Left ventricle myocardium inferior (tissue), 1 donor: ENCODE measurements at regions not wholly inside any gene's neighbourhood (a gene's known extent, or its start where the extent isn't known, plus 50 kb on each side); places are given as distances from the start of the nearest gene placed in this dataset.

Experiments
- DNase-seq: peaks from one replicate; pipeline ENCODE4 v3.0.0-alpha.2; 2020
- H3K27ac ChIP-seq: fragments of 200-600 bp; replicated peaks from 2 replicates; pipeline ENCODE4 v1.8.0; 2021
- H3K27me3 ChIP-seq: fragments of 200-600 bp; 2 replicates; pipeline ENCODE4 v1.8.0; 2021; ENCODE audit warnings: low read depth
- H3K36me3 ChIP-seq: fragments of 200-600 bp; 2 replicates; pipeline ENCODE4 v1.8.0; 2021
- H3K4me1 ChIP-seq: fragments of 200-600 bp; 2 replicates; pipeline ENCODE4 v1.8.0; 2021
- H3K4me3 ChIP-seq: fragments of 200-600 bp; 2 replicates; pipeline ENCODE4 v1.8.0; 2021; ENCODE audit warnings: mild to moderate bottlenecking, moderate library complexity
- H3K9me3 ChIP-seq: fragments of 200-600 bp; replicated peaks from 2 replicates; pipeline ENCODE4 v1.8.0; 2021
- intact Hi-C: fragments of 100-400 bp; cut with micrococcal nuclease; formaldehyde crosslinking; loops from one replicate; pipeline ENCODE4 v1.11.0; 2022
- TF ChIP-seq, protein P1 (sequence below): fragments of 200-600 bp; IDR thresholded peaks from 2 replicates; pipeline ENCODE4 v1.8.0; 2021; ENCODE audit warnings: antibody characterized with exemption, mild to moderate bottlenecking, borderline replicate concordance
- donor health status: DM: no; HTN: yes; CAD: no; lungs with severe emphysema.

DNA sequence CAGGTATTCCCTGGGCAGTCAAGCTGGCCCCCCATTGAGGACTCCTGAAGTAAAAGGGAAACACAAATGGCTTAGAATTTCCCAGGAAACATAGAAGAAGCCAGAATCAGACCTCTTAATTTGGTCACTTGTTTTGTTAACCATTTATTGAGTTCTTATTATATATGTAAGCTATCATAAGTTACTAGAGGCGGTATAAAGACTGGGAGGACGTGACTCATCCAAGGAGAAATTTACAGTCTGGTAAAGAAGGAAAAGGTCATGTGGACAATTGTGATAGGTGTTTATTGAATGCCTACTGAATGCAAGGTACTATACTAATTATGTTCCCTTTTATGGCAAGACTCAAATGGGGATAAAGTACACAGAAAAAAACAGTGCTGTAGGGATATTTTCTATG is 146.7 kb downstream of the DYRK2 start:
- Histone ChIP-seq H3K4me1 (peaks cover 30% of the 10 kb centered on the region), H3K4me3 (no peak overlapping the region), H3K36me3 (no peaks in the 10 kb centered on the region), H3K27me3 (no peaks in the 10 kb centered on the region), H3K27ac (no peak overlapping the region), H3K9me3 (no peaks in the 10 kb centered on the region)
- TF ChIP-seq, protein P1, sequence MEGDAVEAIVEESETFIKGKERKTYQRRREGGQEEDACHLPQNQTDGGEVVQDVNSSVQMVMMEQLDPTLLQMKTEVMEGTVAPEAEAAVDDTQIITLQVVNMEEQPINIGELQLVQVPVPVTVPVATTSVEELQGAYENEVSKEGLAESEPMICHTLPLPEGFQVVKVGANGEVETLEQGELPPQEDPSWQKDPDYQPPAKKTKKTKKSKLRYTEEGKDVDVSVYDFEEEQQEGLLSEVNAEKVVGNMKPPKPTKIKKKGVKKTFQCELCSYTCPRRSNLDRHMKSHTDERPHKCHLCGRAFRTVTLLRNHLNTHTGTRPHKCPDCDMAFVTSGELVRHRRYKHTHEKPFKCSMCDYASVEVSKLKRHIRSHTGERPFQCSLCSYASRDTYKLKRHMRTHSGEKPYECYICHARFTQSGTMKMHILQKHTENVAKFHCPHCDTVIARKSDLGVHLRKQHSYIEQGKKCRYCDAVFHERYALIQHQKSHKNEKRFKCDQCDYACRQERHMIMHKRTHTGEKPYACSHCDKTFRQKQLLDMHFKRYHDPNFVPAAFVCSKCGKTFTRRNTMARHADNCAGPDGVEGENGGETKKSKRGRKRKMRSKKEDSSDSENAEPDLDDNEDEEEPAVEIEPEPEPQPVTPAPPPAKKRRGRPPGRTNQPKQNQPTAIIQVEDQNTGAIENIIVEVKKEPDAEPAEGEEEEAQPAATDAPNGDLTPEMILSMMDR, result no peak
- DNase-seq, result no peak
- intact Hi-C loops, result loop anchor here (10.0 kb wide), 1 partner anchor 130 kb away; no protein-coding TSS in a partner anchor

- peak overlapping the region; percentile 16 for H3K4me3 ChIP-seq
- TF ChIP-seq, protein P1, result no peak
- intact Hi-C loops, result loop anchor here (10.0 kb wide), 1 partner anchor 132 kb away; no protein-coding TSS in a partner anchor
Observed at GRCh38 chr12:67797185-67797741, 148.7 kb downstream of the DYRK2 start.

GRCh38 chr12:67797753-67798152 is 149.2 kb downstream of the DYRK2 start:
- Histone ChIP-seq H3K27me3 (no peaks in the 10 kb centered on the region), H3K4me3 (peak overlapping the region; percentile 16), H3K4me1 (peaks cover 30% of the 10 kb centered on the region), H3K36me3 (no peaks in the 10 kb centered on the region), H3K9me3 (no peaks in the 10 kb centered on the region), H3K27ac (peak overlapping the region; percentile 62)
- TF ChIP-seq, protein P1, result no peak
- intact Hi-C loops, result loop anchor here (10.0 kb wide), 1 partner anchor 133 kb away; no protein-coding TSS in a partner anchor
- DNase-seq, result no peak

More at GRCh38 chr12:67797185-67797741, 148.7 kb downstream of the DYRK2 start:
- no peak for DNase-seq
- Histone ChIP-seq H3K27ac (peak overlapping the region; percentile 62), H3K4me1 (peaks cover 30% of the 10 kb centered on the region), H3K36me3 (no peaks in the 10 kb centered on the region), H3K27me3 (no peaks in the 10 kb centered on the region), H3K9me3 (no peaks in the 10 kb centered on the region)

GRCh38 chr12:67798768-67799167 is 150.2 kb downstream of the DYRK2 start:
- DNase-seq, result no peak
- intact Hi-C loops, result loop anchor here (10.0 kb wide), 1 partner anchor 134 kb away; no protein-coding TSS in a partner anchor
- Histone ChIP-seq H3K9me3 (no peaks in the 10 kb centered on the region), H3K27ac (peak overlapping the region; percentile 52), H3K4me3 (no peak overlapping the region), H3K27me3 (no peaks in the 10 kb centered on the region), H3K36me3 (no peaks in the 10 kb centered on the region), H3K4me1 (peaks cover 30% of the 10 kb centered on the region)
- TF ChIP-seq, protein P1, result no peak

DNA sequence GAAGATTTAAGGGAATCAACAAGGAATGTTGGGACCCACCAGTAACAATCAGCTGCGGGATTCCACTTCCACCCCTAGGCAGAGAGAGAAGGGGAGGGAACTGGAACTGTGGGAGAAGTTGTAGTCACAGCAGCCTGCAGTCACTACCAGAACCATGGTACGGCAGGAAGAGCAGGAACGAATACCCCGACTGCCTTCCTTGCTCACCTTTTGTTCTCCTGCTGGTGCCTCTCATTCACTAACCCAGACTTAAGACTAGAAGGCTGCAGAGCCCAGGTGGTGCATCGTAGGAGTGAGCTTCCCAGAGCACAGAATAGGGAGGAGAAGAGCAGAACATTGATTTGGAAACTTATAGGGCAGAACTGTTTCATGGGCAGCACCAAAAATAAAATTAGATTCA is 154.2 kb downstream of the DYRK2 start:
- no peak overlapping the region for H3K27ac ChIP-seq
- no peaks in the 10 kb centered on the region for H3K36me3 ChIP-seq
- TF ChIP-seq, protein P1, result no peak
- H3K27me3 ChIP-seq, result no peaks in the 10 kb centered on the region
- H3K4me3 ChIP-seq, result no peak overlapping the region
- intact Hi-C loops, result no loop called here
- H3K9me3 ChIP-seq, result no peaks in the 10 kb centered on the region
- H3K4me1 ChIP-seq, result peaks cover 21% of the 10 kb centered on the region
- no peak for DNase-seq
